ENCODE measurements at regions not wholly inside any gene's neighbourhood (a gene's known extent, or its start where the extent isn't known, plus 50 kb on each side); places are given as distances from the start of the nearest gene placed in this dataset.

DNA sequence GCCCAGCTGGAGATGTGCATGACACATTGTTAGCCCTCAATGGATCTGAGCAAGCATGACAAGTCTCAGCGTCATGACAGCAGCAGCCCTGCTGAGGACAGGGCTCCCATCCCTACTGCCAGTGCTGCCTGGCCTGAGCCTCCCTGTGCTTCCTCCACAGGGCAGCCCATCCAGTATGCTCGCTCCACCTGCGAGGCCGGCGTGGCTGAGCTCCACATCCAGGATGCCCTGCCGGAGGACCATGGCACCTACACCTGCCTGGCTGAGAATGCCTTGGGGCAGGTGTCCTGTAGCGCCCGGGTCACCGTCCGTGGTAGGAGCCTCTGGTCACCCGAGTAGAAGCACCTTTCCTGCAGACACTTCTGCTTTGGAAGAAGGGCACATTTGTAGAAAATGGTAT, 85.8 kb upstream of the OSBPL11 start:
- TF ChIP-seq, protein P1, sequence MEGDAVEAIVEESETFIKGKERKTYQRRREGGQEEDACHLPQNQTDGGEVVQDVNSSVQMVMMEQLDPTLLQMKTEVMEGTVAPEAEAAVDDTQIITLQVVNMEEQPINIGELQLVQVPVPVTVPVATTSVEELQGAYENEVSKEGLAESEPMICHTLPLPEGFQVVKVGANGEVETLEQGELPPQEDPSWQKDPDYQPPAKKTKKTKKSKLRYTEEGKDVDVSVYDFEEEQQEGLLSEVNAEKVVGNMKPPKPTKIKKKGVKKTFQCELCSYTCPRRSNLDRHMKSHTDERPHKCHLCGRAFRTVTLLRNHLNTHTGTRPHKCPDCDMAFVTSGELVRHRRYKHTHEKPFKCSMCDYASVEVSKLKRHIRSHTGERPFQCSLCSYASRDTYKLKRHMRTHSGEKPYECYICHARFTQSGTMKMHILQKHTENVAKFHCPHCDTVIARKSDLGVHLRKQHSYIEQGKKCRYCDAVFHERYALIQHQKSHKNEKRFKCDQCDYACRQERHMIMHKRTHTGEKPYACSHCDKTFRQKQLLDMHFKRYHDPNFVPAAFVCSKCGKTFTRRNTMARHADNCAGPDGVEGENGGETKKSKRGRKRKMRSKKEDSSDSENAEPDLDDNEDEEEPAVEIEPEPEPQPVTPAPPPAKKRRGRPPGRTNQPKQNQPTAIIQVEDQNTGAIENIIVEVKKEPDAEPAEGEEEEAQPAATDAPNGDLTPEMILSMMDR (IDR thresholded peaks at IDR 0.05; ENCODE audit: low read depth, low read length): no peak
- TF ChIP-seq EZH2phosphoT487 (IDR thresholded peaks at IDR 0.05; ENCODE audit: low read depth): no peak
